ENCODE measurements at regions not wholly inside any gene's neighbourhood (a gene's known extent, or its start where the extent isn't known, plus 50 kb on each side); places are given as distances from the start of the nearest gene placed in this dataset.

DNA sequence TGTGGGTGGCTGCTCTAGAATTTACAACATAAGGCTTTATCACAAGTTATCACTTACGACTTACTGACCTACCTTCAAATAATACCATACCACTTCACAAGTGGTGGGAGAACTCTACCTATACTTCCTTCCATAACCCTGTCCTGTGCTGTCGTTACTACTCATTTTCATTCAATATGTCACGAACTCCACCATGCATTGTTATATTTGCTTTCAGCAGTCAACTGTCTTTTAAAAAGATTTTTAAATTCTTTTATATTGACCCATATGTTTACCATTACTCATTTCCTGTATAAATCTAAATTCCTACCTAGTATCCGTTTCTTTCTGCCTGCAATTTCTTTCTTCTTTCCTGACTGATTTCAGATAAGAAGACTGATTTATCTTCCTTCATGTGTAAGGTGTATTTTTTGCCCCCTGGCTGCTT, 200.0 kb downstream of the KLF12 start:
- TF ChIP-seq, protein P1, sequence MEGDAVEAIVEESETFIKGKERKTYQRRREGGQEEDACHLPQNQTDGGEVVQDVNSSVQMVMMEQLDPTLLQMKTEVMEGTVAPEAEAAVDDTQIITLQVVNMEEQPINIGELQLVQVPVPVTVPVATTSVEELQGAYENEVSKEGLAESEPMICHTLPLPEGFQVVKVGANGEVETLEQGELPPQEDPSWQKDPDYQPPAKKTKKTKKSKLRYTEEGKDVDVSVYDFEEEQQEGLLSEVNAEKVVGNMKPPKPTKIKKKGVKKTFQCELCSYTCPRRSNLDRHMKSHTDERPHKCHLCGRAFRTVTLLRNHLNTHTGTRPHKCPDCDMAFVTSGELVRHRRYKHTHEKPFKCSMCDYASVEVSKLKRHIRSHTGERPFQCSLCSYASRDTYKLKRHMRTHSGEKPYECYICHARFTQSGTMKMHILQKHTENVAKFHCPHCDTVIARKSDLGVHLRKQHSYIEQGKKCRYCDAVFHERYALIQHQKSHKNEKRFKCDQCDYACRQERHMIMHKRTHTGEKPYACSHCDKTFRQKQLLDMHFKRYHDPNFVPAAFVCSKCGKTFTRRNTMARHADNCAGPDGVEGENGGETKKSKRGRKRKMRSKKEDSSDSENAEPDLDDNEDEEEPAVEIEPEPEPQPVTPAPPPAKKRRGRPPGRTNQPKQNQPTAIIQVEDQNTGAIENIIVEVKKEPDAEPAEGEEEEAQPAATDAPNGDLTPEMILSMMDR (conservative IDR thresholded peaks at IDR 0.05; ENCODE audit: low read depth, low read length) = no peak
- no peak for TF ChIP-seq EZH2phosphoT487 (IDR thresholded peaks at IDR 0.05; ENCODE audit: borderline replicate concordance, low read length)

All from PC-3 (cell line).